H1 (cell line): ENCODE measurements at regions not wholly inside any gene's neighbourhood (a gene's known extent, or its start where the extent isn't known, plus 50 kb on each side); places are given as distances from the start of the nearest gene placed in this dataset.

ENCODE experiments used
- CTCF ChIA-PET: fragments of 300-600 bp; sonication (Branson Sonifier 250); formaldehyde crosslinking; loops from one replicate; lab custom pipeline; 2021; ENCODE audit not compliant: partially characterized antibody; lab: Charles Lee
- POLR2A ChIA-PET: fragments of 300-600 bp; sonication (Branson Sonifier 250); formaldehyde crosslinking; loops from one replicate; lab custom pipeline; 2021; ENCODE audit warnings: inconsistent platforms; ENCODE audit not compliant: partially characterized antibody; lab: Charles Lee
- DNase-seq, 2 experiments: peaks; one replicate each; pipeline versions ENCODE4 v3.0.0 to v3.0.0-alpha.2; 2010 to 2022; ENCODE audit warnings: low spot score in 2 of 2, low read depth in 1 of 2, mixed read lengths in 1 of 2
- FAIRE-seq: peaks from 2 replicates; lab custom pipeline; 2011; peaks lifted over from hg19 to GRCh38; lab: Jason Lieb, UNC
- H2AFZ ChIP-seq: 2 replicates; pipeline ENCODE4 v1.8.1; 2012; ENCODE audit warnings: low read length, inconsistent platforms
- H2AK5ac ChIP-seq: 2 replicates; pipeline ENCODE4 v1.6.1; 2013; ENCODE audit warnings: low read depth, low read length
- H2BK120ac ChIP-seq: replicated peaks from 2 replicates; pipeline ENCODE3; 2013; ENCODE audit warnings: low read depth, low read length, inconsistent platforms
- H2BK12ac ChIP-seq: 2 replicates; pipeline ENCODE4 v1.6.1; 2013; ENCODE audit warnings: low read depth, low read length
- H2BK15ac ChIP-seq: 2 replicates; pipeline ENCODE4 v1.6.1; 2013; ENCODE audit warnings: low read length
- H2BK20ac ChIP-seq: 2 replicates; pipeline ENCODE4 v1.6.1; 2013; ENCODE audit warnings: low read length
- H2BK5ac ChIP-seq: 2 replicates; pipeline ENCODE4 v1.6.1; 2013; ENCODE audit warnings: low read depth, low read length
- H3K14ac ChIP-seq: 2 replicates; pipeline ENCODE4 v1.6.1; 2013; ENCODE audit warnings: inconsistent platforms; ENCODE audit not compliant: insufficient read length
- H3K18ac ChIP-seq: 2 replicates; pipeline ENCODE4 v1.6.1; 2013; ENCODE audit warnings: low read length; ENCODE audit errors: extremely low read depth
- H3K23ac ChIP-seq: 2 replicates; pipeline ENCODE4 v1.6.1; 2013; ENCODE audit warnings: inconsistent platforms; ENCODE audit not compliant: insufficient read length
- H3K23me2 ChIP-seq: 2 replicates; pipeline ENCODE4 v1.6.1; 2013; ENCODE audit warnings: low read depth, low read length
- H3K27ac ChIP-seq: 2 replicates; pipeline ENCODE4 v1.6.1; 2011; ENCODE audit warnings: low read depth, low read length, inconsistent platforms
- H3K27me3 ChIP-seq, 4 experiments: replicated peaks in 1 of 4; 1 replicate in 1 of 4; 2 replicates in 3 of 4; pipeline versions ENCODE4 v1.6.1 to v1.8.1; 2011 to 2013; ENCODE audit warnings: low read length in 3 of 4, mild to moderate bottlenecking in 3 of 4, inconsistent platforms in 2 of 4, mixed read lengths in 2 of 4, moderate library complexity in 1 of 4; ENCODE audit not compliant: control insufficient read depth in 3 of 4, insufficient read depth in 3 of 4; ENCODE audit errors: extremely low read depth in 1 of 4
- H3K36me3 ChIP-seq, 4 experiments: 2 replicates each; pipeline versions ENCODE4 v1.6.1 to v1.8.1; 2011 to 2013; ENCODE audit warnings: mild to moderate bottlenecking in 4 of 4, low read length in 3 of 4, moderate library complexity in 2 of 4, control low read depth in 1 of 4, inconsistent platforms in 1 of 4; ENCODE audit not compliant: insufficient read depth in 4 of 4, control insufficient read depth in 2 of 4
- H3K4ac ChIP-seq: replicated peaks from 2 replicates; pipeline ENCODE3; 2013; ENCODE audit warnings: low read length, low read depth, mixed read lengths, inconsistent platforms; ENCODE audit not compliant: insufficient read length
- H3K4me1 ChIP-seq, 4 experiments: replicated peaks in 1 of 4; 1 replicate in 1 of 4; 2 replicates in 3 of 4; pipeline versions ENCODE4 v1.6.1 to v1.8.1; 2011 to 2013; ENCODE audit warnings: low read length in 3 of 4, inconsistent platforms in 2 of 4, mixed read lengths in 1 of 4; ENCODE audit not compliant: insufficient read depth in 4 of 4, control insufficient read depth in 3 of 4
- H3K4me2 ChIP-seq, 2 experiments: 2 replicates each; pipeline versions ENCODE4 v1.6.1 to v1.8.1; 2011 to 2013; ENCODE audit warnings: low read depth in 2 of 2, low read length in 2 of 2, control low read depth in 1 of 2, inconsistent platforms in 1 of 2, mild to moderate bottlenecking in 1 of 2; ENCODE audit not compliant: insufficient read depth in 1 of 2
- H3K4me3 ChIP-seq, 4 experiments: fragments of 200-600, 300-600 bp in 1 of 4; sonication (generic), shearing (Covaris generic), sonication (Bioruptor Twin) in 1 of 4; 2 replicates each; pipeline versions ENCODE4 v1.5.1 to v1.8.1; 2011 to 2016; ENCODE audit warnings: low read length in 4 of 4, low read depth in 3 of 4, control low read depth in 2 of 4, inconsistent platforms in 2 of 4, mild to moderate bottlenecking in 2 of 4, mixed read lengths in 1 of 4, moderate library complexity in 1 of 4; ENCODE audit not compliant: insufficient read depth in 2 of 4; ENCODE audit errors: extremely low read depth in 1 of 4
- H3K56ac ChIP-seq: replicated peaks from 2 replicates; pipeline ENCODE3; 2013; ENCODE audit warnings: low read depth, mild to moderate bottlenecking, mixed read lengths, low read length, inconsistent platforms; ENCODE audit not compliant: insufficient read length
- H3K79me1 ChIP-seq: 2 replicates; pipeline ENCODE4 v1.6.1; 2013; ENCODE audit warnings: low read depth, low read length, control low read depth
- H3K79me2 ChIP-seq, 2 experiments: 2 replicates each; pipeline versions ENCODE4 v1.6.1 to v1.8.1; 2012 to 2013; ENCODE audit warnings: low read length in 2 of 2, mild to moderate bottlenecking in 2 of 2, inconsistent platforms in 1 of 2; ENCODE audit not compliant: insufficient read depth in 2 of 2, control insufficient read depth in 1 of 2
- H3K9ac ChIP-seq, 4 experiments: replicated peaks in 1 of 4; 1 replicate in 1 of 4; 2 replicates in 3 of 4; pipeline versions ENCODE4 v1.6.1 to v1.8.1; 2011 to 2013; ENCODE audit warnings: low read depth in 3 of 4, low read length in 3 of 4, control low read depth in 2 of 4, mild to moderate bottlenecking in 2 of 4, moderate library complexity in 2 of 4, inconsistent platforms in 1 of 4; ENCODE audit errors: extremely low read depth in 1 of 4
- H3K9me3 ChIP-seq, 2 experiments: 2 replicates each; pipeline versions ENCODE4 v1.6.1 to v1.8.1; 2012 to 2013; ENCODE audit warnings: mild to moderate bottlenecking in 2 of 2, moderate library complexity in 2 of 2, control low read depth in 1 of 2, inconsistent platforms in 1 of 2, low read depth in 1 of 2, low read length in 1 of 2, mixed read lengths in 1 of 2; ENCODE audit not compliant: insufficient read depth in 2 of 2
- H4K20me1 ChIP-seq, 2 experiments: replicated peaks in 1 of 2; 2 replicates each; pipeline versions ENCODE3 to v1.8.1; 2011 to 2013; ENCODE audit warnings: inconsistent platforms in 2 of 2, low read length in 2 of 2, mild to moderate bottlenecking in 1 of 2; ENCODE audit not compliant: insufficient read depth in 2 of 2, control insufficient read depth in 1 of 2
- H4K5ac ChIP-seq: 2 replicates; pipeline ENCODE4 v1.6.1; 2013; ENCODE audit warnings: low read length, low read depth, mixed read lengths, inconsistent platforms; ENCODE audit not compliant: insufficient read length
- H4K8ac ChIP-seq: 2 replicates; pipeline ENCODE4 v1.8.0; 2013; ENCODE audit warnings: mild to moderate bottlenecking, moderate library complexity, low read length, inconsistent platforms; ENCODE audit not compliant: insufficient read depth; ENCODE audit errors: extremely low read depth
- H4K91ac ChIP-seq: replicated peaks from 2 replicates; pipeline ENCODE3; 2013; ENCODE audit warnings: low read length, mixed read lengths, inconsistent platforms; ENCODE audit not compliant: insufficient read length
- BACH1 ChIP-seq: IDR thresholded peaks from 2 replicates; pipeline ENCODE4 v1.6.1; 2012; ENCODE audit warnings: low read length, improper control_type of control experiment
- BCL11A ChIP-seq, 2 experiments: IDR thresholded peaks; one replicate each; pipeline ENCODE4 v1.6.1; 2011; ENCODE audit warnings: low read depth in 2 of 2, low read length in 2 of 2, mild to moderate bottlenecking in 2 of 2
- CHD1 ChIP-seq: IDR thresholded peaks from 2 replicates; pipeline ENCODE4 v1.6.1; 2012; ENCODE audit warnings: low read depth, low read length, improper control_type of control experiment
- CHD2 ChIP-seq: IDR thresholded peaks from 2 replicates; pipeline ENCODE4 v1.6.1; 2012; ENCODE audit warnings: low read length, improper control_type of control experiment
- JUN ChIP-seq: IDR thresholded peaks from 2 replicates; pipeline ENCODE4 v1.6.1; 2011; ENCODE audit warnings: low read depth, mild to moderate bottlenecking, improper control_type of control experiment, low read length
- JUND ChIP-seq: IDR thresholded peaks from 2 replicates; pipeline ENCODE4 v1.6.1; 2011; ENCODE audit warnings: mild to moderate bottlenecking, improper control_type of control experiment, low read length
- KDM4A ChIP-seq: IDR thresholded peaks from one replicate; pipeline ENCODE4 v1.7.1; 2012; ENCODE audit warnings: low read depth, mild to moderate bottlenecking, moderate library complexity, low read length, inconsistent platforms; ENCODE audit not compliant: severe bottlenecking
- MAFK ChIP-seq: IDR thresholded peaks from 2 replicates; pipeline ENCODE4 v1.6.1; 2012; ENCODE audit warnings: low read depth, mild to moderate bottlenecking, improper control_type of control experiment, low read length
- RFX5 ChIP-seq: IDR thresholded peaks from 2 replicates; pipeline ENCODE4 v1.6.1; 2011; ENCODE audit warnings: low read depth, low read length, improper control_type of control experiment, borderline replicate concordance
- SIN3A ChIP-seq, 2 experiments: IDR thresholded peaks in 1 of 2; conservative IDR thresholded peaks in 1 of 2; 2 replicates each; pipeline ENCODE4 v1.6.1; 2011 to 2012; ENCODE audit warnings: low read length in 2 of 2, improper control_type of control experiment in 1 of 2, low read depth in 1 of 2, mild to moderate bottlenecking in 1 of 2
- SP4 ChIP-seq: IDR thresholded peaks from 2 replicates; pipeline ENCODE4 v1.6.1; 2012; ENCODE audit warnings: low read length, inconsistent platforms
- ZNF274 ChIP-seq: IDR thresholded peaks from 2 replicates; pipeline ENCODE4 v1.7.0; 2012; ENCODE audit warnings: low read length, borderline replicate concordance; ENCODE audit errors: extremely low read depth
- WGBS, 2 experiments: shearing (Covaris generic) in 1 of 2; methylation state at CpG; one replicate each; pipeline versions ENCODE4 v1.1.6 to v1.1.7; 2013 to 2015; ENCODE audit warnings: low lambda C conversion rate in 2 of 2, mixed read lengths in 2 of 2, inconsistent platforms in 1 of 2, low coverage in 1 of 2, missing lambda C conversion rate in 1 of 2; ENCODE audit not compliant: insufficient replicate concordance in 2 of 2, insufficient coverage in 1 of 2, insufficient read length in 1 of 2; ENCODE audit errors: extremely low coverage in 1 of 2, missing lambda C conversion rate in 1 of 2; 5-methylcytosine and 5-hydroxymethylcytosine counted together
- TF ChIP-seq, protein P1 (sequence below): IDR thresholded peaks from 2 replicates; pipeline ENCODE4 v1.6.1; 2012; ENCODE audit warnings: low read length, inconsistent platforms

DNA sequence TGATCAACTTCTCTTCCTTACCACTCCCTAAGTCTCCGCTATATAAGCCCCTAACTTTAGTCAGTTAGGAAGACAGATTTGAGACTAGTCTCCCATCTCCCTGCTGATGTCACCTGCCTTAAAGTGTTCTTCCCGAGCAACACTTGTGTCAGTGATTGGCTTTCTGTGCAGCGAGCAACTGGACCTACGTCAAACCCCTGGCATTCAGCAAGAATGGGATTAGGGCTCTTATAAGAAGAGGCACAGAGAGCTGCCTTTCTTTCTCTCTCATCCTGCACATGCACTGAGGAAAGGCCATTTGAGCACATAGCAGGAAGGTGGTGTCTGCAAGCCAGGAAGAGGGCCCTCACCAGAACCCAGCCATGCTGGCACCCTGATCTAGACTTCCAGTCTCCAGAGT lies 116.6 kb upstream of the THY1 start:
- Histone ChIP-seq H3K4me1 (no peaks in the 10 kb centered on the region), H3K79me2 (no peaks in the 10 kb centered on the region), H2BK5ac (no peak overlapping the region), H3K56ac (no peak overlapping the region), H2BK20ac (no peak overlapping the region), H2AK5ac (no peak overlapping the region), H2AFZ (no peak overlapping the region), H4K91ac (no peak overlapping the region), H3K79me1 (no peaks in the 10 kb centered on the region), H3K27me3 (peaks cover 0 to 3% (median 0%) of the 10 kb centered on the region in 4 experiments; a peak in 1 of 7 replicates), H3K23me2 (no peaks in the 10 kb centered on the region), H3K18ac (no peak overlapping the region), H2BK120ac (no peak overlapping the region), H3K9ac (no peak overlapping the region), H3K14ac (no peak overlapping the region), H4K20me1 (no peaks in the 10 kb centered on the region), H3K27ac (no peak overlapping the region), H3K4me2 (no peak overlapping the region), H3K36me3 (no peaks in the 10 kb centered on the region), H3K9me3 (no peaks in the 10 kb centered on the region), H3K4me3 (no peak overlapping the region), H2BK15ac (no peak overlapping the region), H3K4ac (no peak overlapping the region), H3K23ac (no peak overlapping the region), H2BK12ac (no peak overlapping the region), H4K5ac (no peak overlapping the region), H4K8ac (no peak overlapping the region)
- 96% methylated on average over 4 of the region's 4 CpGs; no CpG with 5 or more reads in 1 of the 2 experiments for WGBS, 2 experiments
- CTCF ChIA-PET = interaction anchor here (0.6 to 2.3 kb wide), 4 partner anchors 33 to 63 kb away, joined by 3 to 5 read pairs (median 4); no protein-coding TSS in a partner anchor
- TF ChIP-seq MAFK (no peak), KDM4A (no peak), CHD2 (no peak), SIN3A (conservative IDR thresholded peaks at IDR 0.05 in 1 of 2, IDR thresholded peaks at IDR 0.05 in 1 of 2; ENCODE audit: low read depth in 1 of 2, low read length in 2 of 2) (no peak), BACH1 (no peak), CHD1 (no peak), ZNF274 (no peak), BCL11A (IDR thresholded peaks at IDR 0.05; ENCODE audit: low read depth in 2 of 2, low read length in 2 of 2) (no peak), JUND (no peak), RFX5 (no peak), JUN (no peak), SP4 (no peak)
- TF ChIP-seq, protein P1, sequence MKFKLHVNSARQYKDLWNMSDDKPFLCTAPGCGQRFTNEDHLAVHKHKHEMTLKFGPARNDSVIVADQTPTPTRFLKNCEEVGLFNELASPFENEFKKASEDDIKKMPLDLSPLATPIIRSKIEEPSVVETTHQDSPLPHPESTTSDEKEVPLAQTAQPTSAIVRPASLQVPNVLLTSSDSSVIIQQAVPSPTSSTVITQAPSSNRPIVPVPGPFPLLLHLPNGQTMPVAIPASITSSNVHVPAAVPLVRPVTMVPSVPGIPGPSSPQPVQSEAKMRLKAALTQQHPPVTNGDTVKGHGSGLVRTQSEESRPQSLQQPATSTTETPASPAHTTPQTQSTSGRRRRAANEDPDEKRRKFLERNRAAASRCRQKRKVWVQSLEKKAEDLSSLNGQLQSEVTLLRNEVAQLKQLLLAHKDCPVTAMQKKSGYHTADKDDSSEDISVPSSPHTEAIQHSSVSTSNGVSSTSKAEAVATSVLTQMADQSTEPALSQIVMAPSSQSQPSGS = no peak
- DNase-seq (no peak), FAIRE-seq (no peak)
- POLR2A ChIA-PET = interaction anchor here (1.5 kb wide), 1 partner anchor 12 kb away, joined by 5 read pairs; no protein-coding TSS in a partner anchor
